SHP77 treated with DMSO at 0.1 percent for 48 hours (cell line): ENCODE measurements at regions not wholly inside any gene's neighbourhood (a gene's known extent, or its start where the extent isn't known, plus 50 kb on each side); places are given as distances from the start of the nearest gene placed in this dataset.

Experiments
- DNase-seq: peaks from one replicate; lab custom pipeline; 2025; lab: John Stamatoyannopoulos, UW

DNA sequence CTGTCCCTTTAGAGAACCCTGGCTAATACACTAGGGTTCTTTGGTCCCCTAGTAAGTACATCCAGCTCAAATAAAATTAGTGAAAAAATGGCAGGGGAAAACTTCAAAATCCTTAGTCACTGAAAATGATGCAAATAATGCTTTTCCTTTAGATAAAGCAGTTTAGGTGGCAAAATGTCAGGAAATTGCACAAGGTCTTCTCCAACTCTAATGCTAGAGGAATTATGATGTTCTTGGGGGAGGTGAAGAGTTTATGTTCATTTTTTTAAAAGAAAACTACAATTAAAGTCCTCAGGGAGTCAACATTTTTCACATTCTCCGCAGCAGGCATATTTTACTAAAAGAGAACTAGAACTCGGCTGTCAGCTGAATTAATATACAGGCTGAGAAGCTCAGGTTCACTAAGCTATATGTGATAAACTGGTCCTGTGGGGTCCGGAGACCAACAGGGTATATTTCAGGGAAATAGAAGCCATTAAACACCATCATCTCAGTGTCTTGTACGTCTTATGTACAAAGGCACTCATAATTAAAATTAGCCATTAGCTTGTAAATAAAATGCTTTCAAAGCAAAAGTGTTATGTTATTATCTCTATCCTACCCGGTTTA lies 1164.7 kb upstream of the AUTS2 start:
- DNase-seq: no peak

DNA sequence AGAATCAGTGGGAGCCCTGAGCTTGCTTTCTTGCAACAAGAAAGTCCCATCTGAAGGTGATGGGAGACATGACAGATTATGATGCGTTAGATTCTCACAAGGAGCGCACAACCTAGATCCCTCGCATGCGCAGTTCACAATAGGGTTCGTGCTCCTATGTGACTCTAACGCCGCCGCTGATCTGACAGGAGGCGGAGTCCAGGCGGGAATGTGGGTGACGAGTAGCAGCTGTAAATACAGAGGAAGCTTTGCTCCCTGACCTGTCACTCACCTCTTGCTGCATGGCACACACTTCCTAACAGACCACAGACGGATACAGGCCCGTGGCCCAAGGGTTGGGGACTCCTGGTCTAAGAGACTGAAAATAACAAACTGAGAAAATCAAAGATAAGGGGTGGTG lies 1163.4 kb upstream of the AUTS2 start:
- DNase-seq: peak; percentile 3

DNA sequence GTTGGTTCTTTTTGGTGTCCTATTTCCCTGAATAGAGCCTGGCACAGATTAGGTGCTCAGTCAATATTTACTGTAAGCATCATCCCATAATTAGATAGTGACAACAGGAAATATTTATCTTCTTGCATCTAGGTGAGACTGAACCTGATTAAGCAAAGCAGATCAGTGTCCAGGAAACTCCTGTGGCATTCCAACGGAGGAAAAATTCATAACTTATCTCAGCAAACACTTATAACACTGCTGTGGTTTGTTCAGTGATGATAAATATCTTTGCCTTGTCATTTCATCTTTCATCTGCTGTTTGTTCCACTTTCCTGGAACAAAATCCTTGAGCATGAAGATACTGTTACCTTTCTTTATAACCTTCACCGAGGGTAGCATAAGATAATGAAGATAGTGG lies 1160.3 kb upstream of the AUTS2 start:
- no peak for DNase-seq

DNA sequence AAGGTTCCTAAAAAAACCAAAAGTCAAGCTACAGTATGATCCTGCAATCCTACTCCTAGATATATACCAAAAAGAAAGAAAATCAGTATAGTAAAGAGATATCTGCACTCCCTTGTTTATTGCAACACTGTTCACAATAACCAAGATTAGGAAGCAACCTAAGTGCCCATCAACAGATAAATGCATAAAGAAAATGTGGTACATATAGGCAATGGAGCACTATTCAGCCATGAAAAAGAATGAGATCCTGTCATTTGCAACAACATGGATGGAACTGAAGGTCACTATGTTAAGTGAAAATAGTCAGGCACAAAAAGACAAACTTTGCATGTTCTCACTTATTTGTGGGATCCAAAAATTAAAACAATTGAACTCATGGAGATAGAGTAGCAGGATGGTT lies 1159.5 kb upstream of the AUTS2 start:
- DNase-seq: no peak

DNA sequence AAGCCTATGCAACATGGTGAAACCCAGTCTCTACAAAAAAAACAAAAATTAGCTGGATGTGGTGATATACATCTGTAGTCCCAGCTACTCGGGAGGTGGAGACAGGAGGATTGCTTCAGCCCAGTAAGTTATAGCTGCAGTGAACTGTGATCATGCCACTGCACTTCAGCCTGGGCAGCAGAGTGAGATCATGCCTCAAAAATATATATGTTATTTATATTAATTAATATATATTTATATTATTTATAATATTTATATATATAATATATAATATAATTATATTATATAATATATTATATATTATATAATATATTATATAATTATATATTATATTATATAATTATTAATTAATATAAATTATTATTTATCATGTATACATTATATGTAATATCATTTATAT lies 1158.4 kb upstream of the AUTS2 start:
- no peak for DNase-seq

DNA sequence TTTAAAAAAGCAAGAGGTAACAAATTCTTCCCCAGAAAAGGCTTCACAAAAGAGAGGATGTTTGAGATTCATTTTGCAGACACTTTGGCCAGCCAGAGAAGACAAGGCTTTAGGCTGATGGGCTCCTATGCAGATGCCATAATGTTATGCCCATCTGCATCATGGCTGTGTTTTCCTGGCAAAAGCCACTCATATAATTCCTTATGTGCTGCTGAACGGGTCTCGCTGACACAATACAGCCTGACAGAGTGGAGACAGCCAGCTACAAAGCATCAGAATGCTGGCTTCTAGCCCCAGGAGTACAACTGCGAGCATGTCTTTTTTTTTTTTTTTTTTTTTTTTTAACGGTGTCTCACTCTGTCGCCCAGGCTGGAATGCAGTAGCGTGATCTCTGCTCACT lies 1157.4 kb upstream of the AUTS2 start:
- DNase-seq: no peak

DNA sequence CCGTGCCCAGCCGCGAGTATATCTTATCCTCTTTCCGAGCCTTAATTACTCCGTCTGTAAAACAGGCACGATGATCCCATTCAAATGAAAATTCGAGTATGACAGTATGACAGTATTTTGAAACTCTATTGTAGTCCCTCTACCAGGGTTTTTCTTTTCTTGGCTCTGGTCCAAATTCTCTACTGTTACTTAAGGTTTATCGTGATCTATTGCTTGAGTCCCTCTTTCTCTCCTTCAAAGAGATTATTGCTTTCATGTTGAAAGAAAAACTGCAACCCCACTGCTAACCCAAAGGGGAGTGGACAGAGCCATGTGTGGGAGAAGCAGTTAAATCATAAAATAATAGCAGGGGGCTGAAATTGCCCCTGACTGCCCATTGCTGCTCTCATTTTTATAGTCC lies 1156.6 kb upstream of the AUTS2 start:
- no peak for DNase-seq

DNA sequence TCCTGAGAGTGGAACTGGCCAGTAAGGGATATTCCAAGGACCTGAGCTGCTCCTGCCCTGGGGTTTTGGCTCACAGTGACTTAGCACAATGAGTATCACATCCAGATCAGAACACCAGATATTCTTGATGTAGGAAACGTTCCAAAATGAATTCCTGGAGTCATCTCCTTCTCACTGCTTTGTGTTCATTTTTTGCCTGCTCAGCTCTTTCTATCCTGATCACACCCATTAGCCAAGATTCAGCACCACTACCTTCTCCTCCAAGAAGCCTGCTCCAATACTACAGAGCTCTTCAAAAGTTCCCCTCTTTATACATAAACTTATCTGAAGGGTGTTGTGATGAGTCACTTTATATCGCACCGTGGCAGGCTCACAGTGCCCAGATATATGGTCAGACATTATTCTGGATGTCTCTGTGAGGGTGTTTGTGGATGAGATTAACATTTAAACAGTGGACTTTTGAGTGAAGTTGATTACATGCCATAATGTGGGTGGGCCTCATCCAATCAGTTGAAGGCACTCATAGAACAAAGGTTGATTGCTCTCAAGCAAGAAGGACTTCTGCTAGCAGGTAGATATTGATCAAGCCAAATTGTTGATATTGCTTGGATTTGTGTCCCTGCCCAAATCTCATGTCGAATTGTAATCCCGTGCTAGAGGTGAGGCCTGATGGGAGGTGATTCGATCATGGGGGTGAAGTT lies 1155.2 kb upstream of the AUTS2 start:
- DNase-seq: no peak

DNA sequence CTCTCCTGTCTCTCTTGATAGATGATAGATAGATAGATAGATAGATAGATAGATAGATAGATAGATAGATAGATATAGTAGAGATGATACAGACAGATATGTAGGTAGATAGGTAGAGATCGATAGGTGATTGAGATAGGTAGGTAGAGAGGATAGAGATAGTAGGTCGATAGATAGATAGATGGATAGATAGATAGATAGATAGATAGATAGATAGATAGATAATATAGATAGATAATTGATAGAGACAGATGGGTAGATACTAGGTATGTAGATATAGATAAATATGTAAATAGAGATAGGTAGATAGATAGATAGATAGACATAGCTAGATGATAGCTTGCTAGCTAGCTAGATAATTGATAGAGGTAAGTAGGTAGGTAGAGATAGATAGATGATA lies 1154.2 kb upstream of the AUTS2 start:
- DNase-seq: no peak

DNA sequence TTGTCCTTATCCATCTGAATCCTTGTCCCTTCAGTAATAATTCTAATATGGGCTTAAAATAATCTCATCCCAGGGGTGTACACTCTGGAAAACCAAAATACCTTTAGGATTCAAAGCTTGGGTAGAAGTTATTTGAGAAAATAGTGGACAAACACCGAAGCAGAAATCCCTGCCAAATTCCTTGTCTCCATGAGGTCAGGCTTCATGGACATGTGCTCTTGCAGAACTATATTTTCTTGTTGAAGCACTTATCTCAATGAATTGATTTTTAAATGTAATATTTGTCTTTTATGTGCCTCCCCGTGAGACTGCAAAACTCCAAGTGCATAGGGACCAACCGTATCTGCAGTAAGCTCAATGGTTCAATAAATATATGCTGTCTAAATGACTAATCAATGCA lies 1153.3 kb upstream of the AUTS2 start:
- DNase-seq: no peak

DNA sequence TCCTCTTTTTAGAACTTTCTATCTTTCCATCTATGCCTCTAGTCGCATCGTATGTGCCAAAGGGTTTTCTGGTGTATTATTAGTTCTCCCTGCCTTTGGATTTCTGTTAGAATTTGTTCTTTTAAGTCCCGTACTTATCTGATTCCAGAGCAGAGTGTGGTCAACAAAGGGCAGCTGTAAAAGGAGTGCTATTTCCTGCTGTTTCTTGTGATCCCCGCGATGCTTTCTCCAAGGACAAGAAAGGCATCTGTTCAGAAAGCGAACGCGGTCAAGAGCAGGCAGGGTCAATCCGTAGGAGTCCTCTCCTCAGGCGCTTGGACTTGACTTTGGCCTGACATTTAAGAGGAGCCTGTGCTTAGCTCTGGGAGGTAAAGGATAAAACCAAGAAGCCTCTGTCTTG lies 1152.1 kb upstream of the AUTS2 start:
- no peak for DNase-seq

DNA sequence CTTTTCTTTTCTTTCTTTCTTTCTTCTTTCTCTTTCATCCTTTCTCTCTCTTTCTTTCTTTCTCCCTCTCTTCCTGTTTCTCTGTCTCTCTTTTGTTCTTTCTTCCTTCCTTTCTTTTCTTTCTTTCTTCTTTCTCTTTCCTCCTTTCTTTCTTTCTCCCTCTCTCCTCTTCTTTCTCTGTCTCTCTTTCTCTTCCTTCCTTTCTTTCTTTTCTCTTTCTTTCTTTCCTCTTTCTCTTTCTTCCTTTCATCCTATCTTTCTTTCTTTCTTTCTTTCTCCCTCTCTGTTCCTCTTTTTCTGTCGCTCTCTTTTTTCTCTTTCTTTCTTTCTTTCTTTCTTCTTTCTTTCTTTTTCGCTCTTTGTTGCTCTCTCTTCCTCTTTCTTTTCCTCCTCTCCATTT lies 1149.2 kb upstream of the AUTS2 start:
- no peak for DNase-seq

DNA sequence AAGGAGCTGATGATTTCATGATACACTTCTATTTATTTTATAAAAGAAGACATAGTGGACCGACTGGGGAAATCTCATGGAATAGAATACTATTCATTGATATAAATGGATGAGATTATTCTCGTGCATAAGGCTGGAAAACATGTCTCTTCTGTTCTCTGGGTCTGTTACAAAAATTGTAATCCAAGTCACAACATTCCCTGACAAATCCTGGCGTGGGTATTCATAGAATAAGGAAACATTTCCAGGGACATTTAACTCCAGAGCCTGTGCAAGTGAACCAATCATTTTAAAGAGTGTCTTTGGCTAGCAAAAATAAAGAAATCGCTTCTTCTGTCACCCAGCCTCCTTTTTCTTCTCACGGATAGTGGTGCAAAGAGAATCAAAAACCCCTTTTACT lies 1148.5 kb upstream of the AUTS2 start:
- DNase-seq: no peak

DNA sequence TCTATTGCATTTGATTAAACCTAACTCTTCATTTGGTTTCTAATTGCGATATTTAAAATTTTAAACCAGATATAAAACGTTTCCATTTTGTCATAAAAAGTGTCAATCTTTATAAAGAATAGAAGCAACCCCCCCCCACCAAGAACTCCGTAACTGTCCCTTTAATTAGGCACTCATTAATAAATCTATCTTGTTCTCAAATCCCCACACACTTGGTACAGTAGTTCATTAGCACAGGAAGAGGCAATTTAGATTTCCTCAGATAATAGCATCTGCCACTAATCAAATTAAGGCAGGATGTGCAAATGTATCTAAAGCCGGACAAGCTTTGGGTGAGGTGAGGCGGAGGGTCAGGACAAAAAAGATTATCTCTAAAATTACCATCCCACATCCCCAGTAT lies 1143.3 kb upstream of the AUTS2 start:
- no peak for DNase-seq

DNA sequence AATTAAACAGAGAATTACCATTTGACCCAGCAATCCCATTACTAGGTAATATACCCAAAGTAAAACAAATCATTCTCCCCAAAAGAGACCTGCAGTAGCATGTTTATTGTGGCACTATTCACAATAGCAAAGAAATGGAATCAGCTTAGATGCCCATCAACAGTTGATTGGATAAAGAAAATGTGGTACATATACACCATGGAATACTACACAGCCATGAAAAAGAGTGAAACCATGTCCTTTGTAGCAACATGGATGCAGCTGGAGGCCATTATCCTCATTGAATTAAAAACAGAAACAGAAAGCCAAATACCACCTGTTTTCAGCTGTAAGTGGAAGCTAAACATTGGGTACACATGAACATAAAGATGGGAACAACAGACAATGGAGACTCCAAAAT lies 1141.8 kb upstream of the AUTS2 start:
- no peak for DNase-seq

DNA sequence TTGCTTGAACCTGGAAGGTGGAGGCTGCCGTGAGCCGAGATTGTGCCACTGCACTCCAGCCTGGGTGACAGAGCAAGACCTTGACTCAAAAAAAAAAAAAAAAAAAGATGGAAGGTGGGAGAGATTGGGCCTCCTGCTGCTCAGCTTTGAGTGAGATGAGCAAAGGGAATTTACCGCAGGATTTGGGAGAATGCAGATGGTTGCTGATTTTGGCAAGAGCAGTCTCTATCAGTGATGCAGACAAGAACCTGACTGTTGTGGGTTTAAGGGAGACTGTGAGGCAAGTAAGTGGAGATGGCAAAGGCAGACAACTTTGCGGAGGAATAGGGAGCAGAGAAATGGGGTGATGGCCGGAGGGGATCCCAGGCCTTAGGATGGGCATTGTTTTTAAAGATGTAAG lies 1140.8 kb upstream of the AUTS2 start:
- no peak for DNase-seq

DNA sequence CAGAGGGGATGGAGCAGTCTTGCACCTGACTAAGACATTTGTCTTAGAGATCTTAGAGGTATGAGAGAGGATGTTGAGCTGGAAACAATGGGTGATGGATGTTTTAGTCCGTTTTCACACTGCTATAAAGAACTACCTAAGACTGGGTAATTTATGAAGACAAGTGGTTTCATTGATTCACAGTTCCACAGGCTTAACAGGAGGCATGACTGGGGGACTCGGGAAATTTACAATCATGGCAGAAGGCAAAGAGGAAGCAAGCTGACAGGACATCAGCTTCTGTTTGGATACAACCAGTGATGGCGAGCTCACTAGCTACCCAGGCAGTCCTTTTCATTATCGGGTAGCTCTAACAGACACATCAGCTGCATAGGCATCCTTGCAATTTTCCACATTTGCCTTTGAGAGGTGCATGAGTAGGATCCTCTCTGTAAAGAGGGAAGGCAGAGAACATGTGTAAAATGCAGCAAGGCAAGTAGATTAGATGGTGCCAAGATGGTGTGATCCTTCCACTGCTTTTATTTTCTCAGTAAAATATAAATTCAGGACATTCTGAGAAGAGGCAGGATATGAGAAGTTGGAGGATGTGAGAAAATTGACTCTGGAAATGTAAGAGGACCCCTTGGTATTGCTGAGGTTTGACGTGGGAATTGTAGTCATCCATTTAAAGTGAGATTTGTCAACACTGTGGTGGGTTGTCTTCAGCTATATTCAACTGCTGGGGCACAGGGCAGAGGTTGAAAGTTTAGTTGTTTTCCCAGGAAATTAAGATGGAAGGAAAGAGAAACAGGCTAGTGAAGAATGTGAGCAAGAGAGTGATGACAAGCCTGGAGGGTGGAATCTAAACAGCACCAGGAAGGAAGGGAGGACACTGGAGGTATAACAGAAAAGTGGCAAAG lies 1140.0 kb upstream of the AUTS2 start:
- DNase-seq: no peak

DNA sequence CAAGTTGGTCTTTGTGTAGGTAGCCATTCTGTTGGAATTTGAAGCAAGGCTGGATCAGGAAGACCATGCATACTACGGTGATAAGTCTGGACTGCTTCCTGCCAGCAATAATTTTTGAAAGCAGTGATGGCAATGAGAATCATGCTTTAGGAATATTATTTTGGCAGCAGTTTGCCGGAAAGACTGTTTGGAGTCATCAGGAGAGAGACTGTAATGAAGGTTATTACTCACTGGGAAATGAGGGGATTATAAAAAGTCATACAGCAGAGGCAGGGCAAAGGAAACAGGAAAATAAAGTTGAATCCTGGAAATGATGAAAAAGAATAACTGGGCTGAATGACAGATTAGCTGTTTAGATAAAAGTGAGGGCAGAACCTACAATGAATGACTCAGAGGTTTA lies 1136.8 kb upstream of the AUTS2 start:
- DNase-seq: no peak

DNA sequence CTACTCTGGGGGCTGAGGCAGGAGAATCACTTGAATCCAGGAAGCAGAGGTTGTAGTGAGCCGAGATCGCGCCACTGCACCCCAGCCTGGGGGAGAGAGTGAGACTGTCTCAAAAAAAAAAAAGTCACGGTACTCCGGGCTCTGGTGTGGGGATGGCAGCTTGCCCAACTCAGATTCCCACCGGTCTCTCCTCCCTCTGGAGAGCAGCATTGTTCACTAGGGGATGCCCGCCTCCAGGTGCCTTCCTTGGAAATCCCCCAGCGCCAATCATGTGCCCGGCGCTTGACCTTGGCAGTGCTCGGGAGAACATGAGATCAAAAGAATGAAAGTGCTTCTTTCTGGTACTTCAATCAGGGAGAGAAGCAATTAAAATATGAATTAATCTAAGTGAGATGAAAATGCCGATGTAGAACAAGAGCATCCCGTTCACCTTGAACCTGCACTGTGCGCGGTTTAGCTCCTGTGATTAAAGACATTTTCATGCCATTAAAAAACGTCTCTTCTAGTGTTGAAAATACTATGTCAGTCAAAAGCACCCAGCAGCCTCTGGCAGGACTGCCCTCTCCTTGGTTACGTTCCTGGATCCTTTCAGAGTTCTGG lies 1127.3 kb upstream of the AUTS2 start:
- no peak for DNase-seq

DNA sequence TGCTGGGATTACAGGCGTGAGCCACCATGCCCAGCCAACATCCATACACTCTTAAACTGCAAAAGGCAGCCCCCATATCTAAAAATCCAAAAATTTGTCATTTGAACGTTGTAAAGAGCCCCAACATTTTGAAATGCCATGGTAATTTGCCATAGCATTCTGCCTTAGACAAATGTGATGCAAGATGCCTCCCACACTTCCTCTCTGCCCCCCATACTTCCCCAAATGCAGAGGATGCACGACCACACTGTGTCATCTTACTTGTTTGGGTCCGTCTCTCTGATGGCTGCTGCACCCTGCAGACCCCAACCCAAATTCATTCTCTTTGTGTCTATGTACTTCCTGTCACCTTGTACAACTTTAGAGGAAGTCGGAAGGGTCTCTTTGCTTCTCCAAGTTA lies 1125.6 kb upstream of the AUTS2 start:
- no peak for DNase-seq

DNA sequence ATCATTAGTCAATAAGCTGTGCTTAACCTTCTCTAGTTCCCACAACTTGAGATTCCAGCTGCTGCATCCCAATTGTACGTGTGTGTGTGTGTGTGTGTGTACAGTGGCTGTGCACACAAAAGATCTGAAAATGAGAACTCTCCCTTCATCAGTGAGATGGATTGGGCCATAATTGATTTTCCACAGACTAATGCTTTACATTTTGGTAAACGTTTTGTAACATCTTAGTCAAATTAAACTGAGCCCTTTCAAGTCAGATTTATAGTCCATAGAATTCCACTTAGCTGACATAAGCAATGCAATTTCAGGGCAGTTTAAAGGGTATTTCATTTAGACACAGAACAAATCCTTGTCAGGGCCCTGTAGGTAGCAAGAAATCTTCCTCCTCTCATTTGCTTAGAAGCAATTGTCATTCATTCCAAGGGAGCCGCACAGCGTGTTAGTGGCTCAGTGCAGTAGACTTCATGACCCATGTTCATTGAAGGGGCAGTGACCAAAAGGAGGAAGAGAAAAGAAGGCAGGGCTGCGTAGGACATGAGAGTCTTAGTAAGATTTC lies 1123.5 kb upstream of the AUTS2 start:
- DNase-seq: no peak

DNA sequence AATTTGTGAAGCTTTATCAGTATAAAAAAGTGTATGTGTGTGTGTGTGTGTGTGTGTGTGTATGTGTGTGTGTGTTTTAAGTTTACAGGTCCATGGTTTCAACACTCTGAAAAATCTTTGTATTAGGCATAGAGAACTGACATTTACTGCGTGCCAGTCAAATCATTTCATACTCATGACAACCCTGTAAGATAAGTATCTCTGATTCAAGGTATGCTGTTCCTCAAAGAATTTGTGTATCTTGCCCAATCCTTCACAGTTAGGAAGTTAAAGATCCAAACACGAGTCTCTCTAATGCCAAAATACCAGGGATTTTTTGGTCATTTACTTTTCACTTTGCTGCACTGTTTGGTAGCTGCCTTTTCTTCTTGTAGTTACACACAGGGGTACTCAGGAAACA lies 1121.3 kb upstream of the AUTS2 start:
- DNase-seq: no peak

DNA sequence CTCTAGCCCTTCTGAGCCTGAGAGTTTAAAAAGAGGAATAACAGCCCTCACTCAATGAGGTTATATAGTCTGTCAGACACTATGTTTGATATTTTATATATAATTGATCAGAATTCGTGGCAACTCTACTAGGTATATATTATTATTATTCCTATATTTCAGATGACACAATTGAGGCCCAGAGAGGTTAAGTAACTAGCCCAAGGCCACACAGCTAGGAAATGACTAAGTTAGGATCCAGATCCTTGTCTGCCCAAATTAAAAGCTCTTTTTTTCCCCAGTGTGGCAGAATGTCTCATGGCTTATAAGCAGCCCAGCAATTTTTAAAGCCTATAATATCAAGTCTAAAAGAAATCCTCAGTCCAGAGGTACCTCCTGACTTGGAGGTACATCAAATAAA lies 1119.9 kb upstream of the AUTS2 start:
- DNase-seq: no peak
